ENCODE measurements at regions not wholly inside any gene's neighbourhood (a gene's known extent, or its start where the extent isn't known, plus 50 kb on each side); places are given as distances from the start of the nearest gene placed in this dataset.

DNA sequence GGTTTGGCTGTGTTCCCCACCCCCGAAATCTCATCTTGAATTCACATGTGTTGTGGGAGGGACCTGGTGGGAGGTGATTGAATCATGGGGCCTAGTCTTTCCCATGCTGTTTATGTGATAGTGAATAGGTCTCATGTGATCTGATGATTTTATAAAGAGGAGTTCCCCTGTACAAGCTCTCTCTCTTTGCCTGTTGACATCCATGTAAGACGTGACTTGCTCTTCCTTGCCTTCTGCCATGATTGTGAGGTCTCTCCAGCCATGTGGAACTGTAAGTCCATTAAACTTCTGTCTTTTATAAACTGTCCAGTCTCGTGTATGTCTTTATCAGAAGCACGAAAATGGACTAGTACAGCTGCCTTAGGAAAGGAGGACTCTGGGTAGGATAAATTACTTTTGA lies 976.7 kb downstream of the MCTP2 start (continued):
- TF ChIP-seq, protein P1, sequence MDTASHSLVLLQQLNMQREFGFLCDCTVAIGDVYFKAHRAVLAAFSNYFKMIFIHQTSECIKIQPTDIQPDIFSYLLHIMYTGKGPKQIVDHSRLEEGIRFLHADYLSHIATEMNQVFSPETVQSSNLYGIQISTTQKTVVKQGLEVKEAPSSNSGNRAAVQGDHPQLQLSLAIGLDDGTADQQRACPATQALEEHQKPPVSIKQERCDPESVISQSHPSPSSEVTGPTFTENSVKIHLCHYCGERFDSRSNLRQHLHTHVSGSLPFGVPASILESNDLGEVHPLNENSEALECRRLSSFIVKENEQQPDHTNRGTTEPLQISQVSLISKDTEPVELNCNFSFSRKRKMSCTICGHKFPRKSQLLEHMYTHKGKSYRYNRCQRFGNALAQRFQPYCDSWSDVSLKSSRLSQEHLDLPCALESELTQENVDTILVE (CRISPR knock-in tag; IDR thresholded peaks at IDR 0.05): no peak
- TF ChIP-seq RBM22 (optimal IDR thresholded peaks at IDR 0.05; ENCODE audit: low read length): no peak
- TF ChIP-seq NR2F6 (IDR thresholded peaks at IDR 0.05): no peak
- TF ChIP-seq NR2F6 (CRISPR knock-in tag; IDR thresholded peaks at IDR 0.05): no peak
- no peak for TF ChIP-seq ZNF446 (CRISPR knock-in tag; IDR thresholded peaks at IDR 0.05)
- TF ChIP-seq, protein P2, sequence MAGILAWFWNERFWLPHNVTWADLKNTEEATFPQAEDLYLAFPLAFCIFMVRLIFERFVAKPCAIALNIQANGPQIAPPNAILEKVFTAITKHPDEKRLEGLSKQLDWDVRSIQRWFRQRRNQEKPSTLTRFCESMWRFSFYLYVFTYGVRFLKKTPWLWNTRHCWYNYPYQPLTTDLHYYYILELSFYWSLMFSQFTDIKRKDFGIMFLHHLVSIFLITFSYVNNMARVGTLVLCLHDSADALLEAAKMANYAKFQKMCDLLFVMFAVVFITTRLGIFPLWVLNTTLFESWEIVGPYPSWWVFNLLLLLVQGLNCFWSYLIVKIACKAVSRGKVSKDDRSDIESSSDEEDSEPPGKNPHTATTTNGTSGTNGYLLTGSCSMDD (CRISPR knock-in tag; IDR thresholded peaks at IDR 0.05): no peak

DNA sequence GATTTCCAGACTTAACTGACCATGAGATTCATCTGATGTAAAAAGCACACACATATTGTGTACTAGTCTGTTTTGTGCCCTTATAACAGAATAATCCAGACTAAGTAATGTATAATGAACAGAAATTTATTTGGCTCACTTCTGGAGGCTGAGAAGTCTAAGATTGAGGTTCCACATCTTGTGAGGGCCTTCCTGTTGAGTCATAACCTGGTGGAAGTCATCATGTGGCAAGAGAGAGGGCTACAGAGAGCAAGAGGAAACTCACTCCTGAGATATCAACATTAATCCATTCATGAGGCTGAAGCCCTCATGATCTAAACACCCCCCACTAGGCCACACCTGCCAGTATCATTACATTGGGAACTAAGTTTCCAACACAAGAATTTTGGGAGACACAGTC lies 977.6 kb downstream of the MCTP2 start:
- no peaks in the 10 kb centered on the region for H3K36me3 ChIP-seq (replicated peaks in 1 of 2; ENCODE audit: control insufficient read depth in 1 of 2, insufficient read depth in 2 of 2, low read length in 2 of 2)
- no peaks in the 10 kb centered on the region for H3K79me2 ChIP-seq (ENCODE audit: insufficient read depth, low read length)
- no peaks in the 10 kb centered on the region for H3K4me1 ChIP-seq (ENCODE audit: insufficient read depth, low read length)
- H3K9me3 ChIP-seq (ENCODE audit: low read length): peaks cover 96% of the 10 kb centered on the region
- DNase-seq (ENCODE audit: low spot score) (no peak), FAIRE-seq (no peak), ATAC-seq (no peak)
- BruUV-seq (replicated peaks): no TSS peak
- no peak overlapping the region for H3K9ac ChIP-seq (ENCODE audit: insufficient read depth, low read depth, low read length)
- TF ChIP-seq, protein P3, sequence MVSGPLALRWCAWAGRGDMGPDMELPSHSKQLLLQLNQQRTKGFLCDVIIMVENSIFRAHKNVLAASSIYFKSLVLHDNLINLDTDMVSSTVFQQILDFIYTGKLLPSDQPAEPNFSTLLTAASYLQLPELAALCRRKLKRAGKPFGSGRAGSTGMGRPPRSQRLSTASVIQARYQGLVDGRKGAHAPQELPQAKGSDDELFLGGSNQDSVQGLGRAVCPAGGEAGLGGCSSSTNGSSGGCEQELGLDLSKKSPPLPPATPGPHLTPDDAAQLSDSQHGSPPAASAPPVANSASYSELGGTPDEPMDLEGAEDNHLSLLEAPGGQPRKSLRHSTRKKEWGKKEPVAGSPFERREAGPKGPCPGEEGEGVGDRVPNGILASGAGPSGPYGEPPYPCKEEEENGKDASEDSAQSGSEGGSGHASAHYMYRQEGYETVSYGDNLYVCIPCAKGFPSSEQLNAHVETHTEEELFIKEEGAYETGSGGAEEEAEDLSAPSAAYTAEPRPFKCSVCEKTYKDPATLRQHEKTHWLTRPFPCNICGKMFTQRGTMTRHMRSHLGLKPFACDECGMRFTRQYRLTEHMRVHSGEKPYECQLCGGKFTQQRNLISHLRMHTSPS (CRISPR knock-in tag; IDR thresholded peaks at IDR 0.05; ENCODE audit: low read depth): no peak
- no peak for TF ChIP-seq NFKBIZ (CRISPR knock-in tag; IDR thresholded peaks at IDR 0.05)
- no peak for TF ChIP-seq POGZ (CRISPR knock-in tag; IDR thresholded peaks at IDR 0.05)
- TF ChIP-seq NCOA2 (CRISPR knock-in tag; IDR thresholded peaks at IDR 0.05): no peak
- ChIA-PET POLR2A (no interaction called here), CTCF (ENCODE audit: low intra/inter-chr PET ratio, low total read pairs) (no interaction called here)
- no peak overlapping the region for H3K4me3 ChIP-seq (replicated peaks in 1 of 3; ENCODE audit: insufficient read depth in 1 of 3, low read depth in 2 of 3, low read length in 3 of 3)
- intact Hi-C loops (cut with micrococcal nuclease; ENCODE audit: unreplicated experiment) (no loop called here), in situ Hi-C loops (cut with HindIII; ENCODE audit: extremely low pct_ligation_motif_present, low pct_unique_long_range_greater_than_20kb) (no loop called here)
- no peak overlapping the region for H2AFZ ChIP-seq (ENCODE audit: low read length)
- no peaks in the 10 kb centered on the region for H4K20me1 ChIP-seq (ENCODE audit: insufficient read depth, low read length)
- no peaks in the 10 kb centered on the region; a peak in 1 of 5 replicates for H3K27me3 ChIP-seq (ENCODE audit: control insufficient read depth in 1 of 2, insufficient read depth in 2 of 2, low read length in 2 of 2)
- H3K4me2 ChIP-seq (ENCODE audit: low read depth, low read length): no peak overlapping the region
- no peak overlapping the region for H3K27ac ChIP-seq (ENCODE audit: extremely low read length, insufficient read depth, low read length)
